Astrocyte of the cerebellum (primary cell): ENCODE measurements at regions not wholly inside any gene's neighbourhood (a gene's known extent, or its start where the extent isn't known, plus 50 kb on each side); places are given as distances from the start of the nearest gene placed in this dataset.

Experiments
- DNase-seq: peaks from one replicate; pipeline ENCODE4 v3.0.0-alpha.2; 2011; ENCODE audit warnings: low read depth
- H3K4me3 ChIP-seq: 2 replicates; pipeline ENCODE4 v1.5.1; 2011; ENCODE audit warnings: mild to moderate bottlenecking, low read depth, low read length, moderate library complexity
- CTCF ChIP-seq: IDR thresholded peaks from 2 replicates; pipeline ENCODE4 v1.5.1; 2012; ENCODE audit warnings: low read length, low read depth, moderate library complexity, mild to moderate bottlenecking; ENCODE audit errors: missing control alignments
- in situ Hi-C: cut with HindIII; loops from 2 replicates; pipeline ENCODE4 v1.10.0; 2017; ENCODE audit warnings: low sequenced_read_pairs

GRCh38 chr15:69748576-69749185, 296.1 kb downstream of the RPLP1 start:
- no peak for TF ChIP-seq CTCF
- in situ Hi-C loops: no loop called here
- no peak overlapping the region for H3K4me3 ChIP-seq
- no peak for DNase-seq

GRCh38 chr15:69749274-69749673, 296.7 kb downstream of the RPLP1 start:
- no peak for DNase-seq
- no peak overlapping the region for H3K4me3 ChIP-seq
- TF ChIP-seq CTCF: no peak
- in situ Hi-C loops: no loop called here

GRCh38 chr15:69749797-69750196, 297.2 kb downstream of the RPLP1 start:
- no peak overlapping the region for H3K4me3 ChIP-seq
- no peak for DNase-seq
- in situ Hi-C loops: no loop called here
- peak; percentile 15 for TF ChIP-seq CTCF

- no peak for DNase-seq
- in situ Hi-C loops: no loop called here
- H3K4me3 ChIP-seq: no peak overlapping the region
- TF ChIP-seq CTCF: no peak
These were observed 297.6 kb downstream of the RPLP1 start for GRCh38 chr15:69750253-69750652.

- no peak for DNase-seq
- in situ Hi-C loops: no loop called here
- no peak for TF ChIP-seq CTCF
- no peak overlapping the region for H3K4me3 ChIP-seq
These were observed 298.5 kb downstream of the RPLP1 start for GRCh38 chr15:69751147-69751546.

GRCh38 chr15:69751566-69751965, 298.9 kb downstream of the RPLP1 start:
- TF ChIP-seq CTCF: no peak
- in situ Hi-C loops: no loop called here
- no peak for DNase-seq

More at GRCh38 chr15:69751566-69751965, 298.9 kb downstream of the RPLP1 start:
- H3K4me3 ChIP-seq: no peak overlapping the region
